Breast epithelium (tissue), 3 donors: ENCODE measurements at regions not wholly inside any gene's neighbourhood (a gene's known extent, or its start where the extent isn't known, plus 50 kb on each side); places are given as distances from the start of the nearest gene placed in this dataset.

Experiments
- POLR2A ChIP-seq: fragments of 450-650 bp; IDR thresholded peaks from one replicate; pipeline ENCODE4 v1.6.1; 2016; ENCODE audit warnings: antibody characterized with exemption, mild to moderate bottlenecking, moderate library complexity
- POLR2AphosphoS5 ChIP-seq, 3 donors: sonication (generic); formaldehyde crosslinking; IDR thresholded peaks; one replicate each; pipeline ENCODE4 v1.6.1; 2017; ENCODE audit warnings: antibody characterized with exemption in 3 of 3

DNA sequence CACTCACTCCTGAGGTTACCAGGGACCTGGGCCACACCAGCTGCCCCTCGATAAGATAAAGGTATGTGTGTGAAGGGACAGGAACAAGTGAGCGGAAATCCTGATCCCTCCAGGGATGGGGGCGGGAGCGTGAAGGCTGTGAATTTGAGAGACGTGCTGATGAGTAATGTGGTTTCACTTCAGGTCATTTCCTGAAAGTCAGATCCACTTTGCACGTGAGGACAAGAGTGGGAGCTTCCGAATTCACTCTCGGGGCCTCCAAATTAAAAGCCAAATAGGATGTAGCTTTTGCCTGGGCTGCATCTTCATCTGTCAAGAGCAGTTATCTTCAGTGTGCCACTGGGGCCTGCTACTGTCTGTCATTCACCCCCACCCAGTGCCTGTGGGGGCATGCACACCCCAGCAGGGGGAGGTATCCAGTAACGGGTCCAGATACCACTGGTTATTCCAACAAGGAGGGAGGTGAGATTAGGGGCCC is 87.4 kb upstream of the LHX1 start:
- TF ChIP-seq POLR2AphosphoS5 (IDR thresholded peaks at IDR 0.05), result no peak
- no peak for TF ChIP-seq POLR2A
